Cardiac muscle cell (in vitro differentiated cells and primary cell): ENCODE measurements at regions not wholly inside any gene's neighbourhood (a gene's known extent, or its start where the extent isn't known, plus 50 kb on each side); places are given as distances from the start of the nearest gene placed in this dataset.
A peak's percentile ranks its signal among the peaks of the same experiment; 100 is the strongest.

ENCODE experiments used
- DNase-seq, 2 donors: peaks; one replicate each; pipeline versions ENCODE4 v3.0.0 to v3.0.0-alpha.2; 2010 to 2017; ENCODE audit warnings: low read depth in 1 of 2, low spot score in 1 of 2
- H3K27ac ChIP-seq: fragments of 200-600 bp; sonication (generic); 2 replicates; pipeline ENCODE4 v1.5.1; 2016
- H3K27me3 ChIP-seq: fragments of 200-600 bp; sonication (generic); 2 replicates; pipeline ENCODE4 v1.6.0; 2016; ENCODE audit warnings: control low read depth
- H3K36me3 ChIP-seq: fragments of 200-600 bp; sonication (generic); 2 replicates; pipeline ENCODE4 v1.5.1; 2016; ENCODE audit warnings: control low read depth
- H3K4me1 ChIP-seq: fragments of 200-600 bp; sonication (generic); 2 replicates; pipeline ENCODE4 v1.8.1; 2017; ENCODE audit warnings: low read depth, mild to moderate bottlenecking, mixed run types
- H3K4me3 ChIP-seq: fragments of 200-600 bp; sonication (generic); 2 replicates; pipeline ENCODE4 v1.5.1; 2016; ENCODE audit warnings: mild to moderate bottlenecking
- H3K9me3 ChIP-seq: fragments of 200-600 bp; sonication (generic); 2 replicates; pipeline ENCODE4 v1.5.1; 2017; ENCODE audit warnings: low read depth, mild to moderate bottlenecking, control low read depth
- TF ChIP-seq, protein P1 (sequence below): IDR thresholded peaks from 2 replicates; pipeline ENCODE4 v1.5.1; 2012; ENCODE audit warnings: low read depth, mild to moderate bottlenecking, low read length

- DNase-seq, result peak in 1 of 2 donors; percentile 32
- Histone ChIP-seq H3K36me3 (no peaks in the 10 kb centered on the region), H3K27ac (no peak overlapping the region), H3K4me1 (no peaks in the 10 kb centered on the region), H3K9me3 (no peaks in the 10 kb centered on the region), H3K4me3 (no peak overlapping the region), H3K27me3 (peaks cover 40% of the 10 kb centered on the region)
- TF ChIP-seq, protein P1, sequence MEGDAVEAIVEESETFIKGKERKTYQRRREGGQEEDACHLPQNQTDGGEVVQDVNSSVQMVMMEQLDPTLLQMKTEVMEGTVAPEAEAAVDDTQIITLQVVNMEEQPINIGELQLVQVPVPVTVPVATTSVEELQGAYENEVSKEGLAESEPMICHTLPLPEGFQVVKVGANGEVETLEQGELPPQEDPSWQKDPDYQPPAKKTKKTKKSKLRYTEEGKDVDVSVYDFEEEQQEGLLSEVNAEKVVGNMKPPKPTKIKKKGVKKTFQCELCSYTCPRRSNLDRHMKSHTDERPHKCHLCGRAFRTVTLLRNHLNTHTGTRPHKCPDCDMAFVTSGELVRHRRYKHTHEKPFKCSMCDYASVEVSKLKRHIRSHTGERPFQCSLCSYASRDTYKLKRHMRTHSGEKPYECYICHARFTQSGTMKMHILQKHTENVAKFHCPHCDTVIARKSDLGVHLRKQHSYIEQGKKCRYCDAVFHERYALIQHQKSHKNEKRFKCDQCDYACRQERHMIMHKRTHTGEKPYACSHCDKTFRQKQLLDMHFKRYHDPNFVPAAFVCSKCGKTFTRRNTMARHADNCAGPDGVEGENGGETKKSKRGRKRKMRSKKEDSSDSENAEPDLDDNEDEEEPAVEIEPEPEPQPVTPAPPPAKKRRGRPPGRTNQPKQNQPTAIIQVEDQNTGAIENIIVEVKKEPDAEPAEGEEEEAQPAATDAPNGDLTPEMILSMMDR, result no peak
These were observed 299.6 kb upstream of the RUNX1 start for GRCh38 chr21:35348686-35349085.

- peak in 1 of 2 donors; percentile 21 for DNase-seq
- Histone ChIP-seq H3K9me3 (no peaks in the 10 kb centered on the region), H3K27ac (no peak overlapping the region), H3K36me3 (no peaks in the 10 kb centered on the region), H3K4me1 (no peaks in the 10 kb centered on the region), H3K4me3 (no peak overlapping the region), H3K27me3 (peaks cover 42% of the 10 kb centered on the region)
- TF ChIP-seq, protein P1, result no peak
These were observed 297.6 kb upstream of the RUNX1 start for GRCh38 chr21:35346697-35347096.

- no peak overlapping the region for H3K27ac ChIP-seq
- H3K36me3 ChIP-seq, result no peaks in the 10 kb centered on the region
- H3K4me3 ChIP-seq, result no peak overlapping the region
- DNase-seq, result no peak
- H3K4me1 ChIP-seq, result no peaks in the 10 kb centered on the region
- H3K27me3 ChIP-seq, result peaks cover 42% of the 10 kb centered on the region
- no peaks in the 10 kb centered on the region for H3K9me3 ChIP-seq
- TF ChIP-seq, protein P1, result no peak
These were observed 296.9 kb upstream of the RUNX1 start for GRCh38 chr21:35345954-35346353.

DNA sequence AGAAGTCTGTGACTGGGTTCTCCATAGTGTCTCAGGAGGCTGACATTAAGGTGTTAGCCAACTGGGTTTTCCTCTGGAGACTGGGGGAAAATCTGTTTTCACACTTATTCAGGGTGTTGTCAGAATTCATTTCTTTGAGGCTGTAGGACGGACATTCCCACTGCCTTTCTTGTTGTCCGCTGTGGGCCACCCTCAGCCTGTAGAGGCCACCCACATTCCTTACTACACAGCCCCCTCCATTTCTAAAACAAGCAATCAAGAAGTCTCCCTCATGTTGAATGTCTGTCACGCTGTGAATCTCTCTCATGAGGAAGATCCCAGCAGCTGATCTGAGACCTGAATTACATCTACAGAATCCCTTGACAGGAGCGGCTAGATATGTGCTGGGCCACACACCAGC is 295.5 kb upstream of the RUNX1 start:
- Histone ChIP-seq H3K9me3 (no peaks in the 10 kb centered on the region), H3K36me3 (no peaks in the 10 kb centered on the region), H3K4me1 (no peaks in the 10 kb centered on the region), H3K27me3 (peaks cover 37% of the 10 kb centered on the region), H3K27ac (no peak overlapping the region), H3K4me3 (no peak overlapping the region)
- no peak for DNase-seq
- TF ChIP-seq, protein P1, result no peak

GRCh38 chr21:35343046-35343819 is 294.1 kb upstream of the RUNX1 start:
- Histone ChIP-seq H3K4me1 (no peaks in the 10 kb centered on the region), H3K9me3 (no peaks in the 10 kb centered on the region), H3K4me3 (no peak overlapping the region), H3K27me3 (peaks cover 29% of the 10 kb centered on the region), H3K27ac (no peak overlapping the region), H3K36me3 (no peaks in the 10 kb centered on the region)
- peak in 1 of 2 donors; percentile 40 for DNase-seq
- TF ChIP-seq, protein P1, result no peak
